HEK293 (cell line): ENCODE measurements at regions not wholly inside any gene's neighbourhood (a gene's known extent, or its start where the extent isn't known, plus 50 kb on each side); places are given as distances from the start of the nearest gene placed in this dataset.

Source experiments
- MEIS1 ChIP-seq: sonication (generic); formaldehyde crosslinking; IDR thresholded peaks from 2 replicates; pipeline ENCODE4 v1.8.1; 2022; ENCODE audit warnings: missing genetic modification reagents, mild to moderate bottlenecking, borderline replicate concordance
- YY1 ChIP-seq: fragments of 450-650 bp; formaldehyde crosslinking; IDR thresholded peaks from 2 replicates; pipeline ENCODE4 v1.5.1; 2018; ENCODE audit warnings: missing biosample characterization, missing genetic modification characterization
- ZBTB1 ChIP-seq: fragments of 450-650 bp; formaldehyde crosslinking; IDR thresholded peaks from 2 replicates; pipeline ENCODE4 v1.5.1; 2016; ENCODE audit warnings: missing biosample characterization, missing genetic modification characterization
- ZNF26 ChIP-seq: fragments of 450-650 bp; formaldehyde crosslinking; IDR thresholded peaks from 2 replicates; pipeline ENCODE4 v1.5.1; 2016; ENCODE audit warnings: missing biosample characterization, missing genetic modification characterization
- ZNF350 ChIP-seq: fragments of 450-650 bp; formaldehyde crosslinking; IDR thresholded peaks from 2 replicates; pipeline ENCODE4 v1.5.0; 2017; ENCODE audit warnings: missing biosample characterization, mild to moderate bottlenecking, missing genetic modification characterization
- ZNF529 ChIP-seq: fragments of 450-650 bp; formaldehyde crosslinking; IDR thresholded peaks from 2 replicates; pipeline ENCODE4 v1.5.1; 2017; ENCODE audit warnings: missing genetic modification characterization, missing biosample characterization; ENCODE audit not compliant: insufficient replicate concordance
- ZNF585B ChIP-seq: fragments of 450-650 bp; formaldehyde crosslinking; IDR thresholded peaks from 2 replicates; pipeline ENCODE4 v1.5.1; 2016; ENCODE audit warnings: missing biosample characterization, missing genetic modification characterization
- ZNF629 ChIP-seq: fragments of 450-650 bp; formaldehyde crosslinking; IDR thresholded peaks from 2 replicates; pipeline ENCODE4 v1.5.1; 2017; ENCODE audit warnings: missing biosample characterization, missing genetic modification characterization
- TF ChIP-seq, protein P1 (sequence below): fragments of 450-650 bp; formaldehyde crosslinking; IDR thresholded peaks from 2 replicates; pipeline ENCODE4 v1.5.1; 2016; ENCODE audit warnings: missing biosample characterization, missing genetic modification characterization
- TF ChIP-seq, protein P2 (sequence below): fragments of 450-650 bp; formaldehyde crosslinking; IDR thresholded peaks from 2 replicates; pipeline ENCODE4 v1.5.1; 2016; ENCODE audit warnings: missing biosample characterization, missing genetic modification characterization

GRCh38 chr20:43857127-43857526 lies 57.5 kb upstream of the TOX2 start:
- no peak for TF ChIP-seq MEIS1 (CRISPR knock-in tag)
- TF ChIP-seq, protein P1, sequence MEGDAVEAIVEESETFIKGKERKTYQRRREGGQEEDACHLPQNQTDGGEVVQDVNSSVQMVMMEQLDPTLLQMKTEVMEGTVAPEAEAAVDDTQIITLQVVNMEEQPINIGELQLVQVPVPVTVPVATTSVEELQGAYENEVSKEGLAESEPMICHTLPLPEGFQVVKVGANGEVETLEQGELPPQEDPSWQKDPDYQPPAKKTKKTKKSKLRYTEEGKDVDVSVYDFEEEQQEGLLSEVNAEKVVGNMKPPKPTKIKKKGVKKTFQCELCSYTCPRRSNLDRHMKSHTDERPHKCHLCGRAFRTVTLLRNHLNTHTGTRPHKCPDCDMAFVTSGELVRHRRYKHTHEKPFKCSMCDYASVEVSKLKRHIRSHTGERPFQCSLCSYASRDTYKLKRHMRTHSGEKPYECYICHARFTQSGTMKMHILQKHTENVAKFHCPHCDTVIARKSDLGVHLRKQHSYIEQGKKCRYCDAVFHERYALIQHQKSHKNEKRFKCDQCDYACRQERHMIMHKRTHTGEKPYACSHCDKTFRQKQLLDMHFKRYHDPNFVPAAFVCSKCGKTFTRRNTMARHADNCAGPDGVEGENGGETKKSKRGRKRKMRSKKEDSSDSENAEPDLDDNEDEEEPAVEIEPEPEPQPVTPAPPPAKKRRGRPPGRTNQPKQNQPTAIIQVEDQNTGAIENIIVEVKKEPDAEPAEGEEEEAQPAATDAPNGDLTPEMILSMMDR (tag by site-specific recombination), result no peak
- no peak for TF ChIP-seq YY1 (tag by site-specific recombination)
- TF ChIP-seq, protein P2, sequence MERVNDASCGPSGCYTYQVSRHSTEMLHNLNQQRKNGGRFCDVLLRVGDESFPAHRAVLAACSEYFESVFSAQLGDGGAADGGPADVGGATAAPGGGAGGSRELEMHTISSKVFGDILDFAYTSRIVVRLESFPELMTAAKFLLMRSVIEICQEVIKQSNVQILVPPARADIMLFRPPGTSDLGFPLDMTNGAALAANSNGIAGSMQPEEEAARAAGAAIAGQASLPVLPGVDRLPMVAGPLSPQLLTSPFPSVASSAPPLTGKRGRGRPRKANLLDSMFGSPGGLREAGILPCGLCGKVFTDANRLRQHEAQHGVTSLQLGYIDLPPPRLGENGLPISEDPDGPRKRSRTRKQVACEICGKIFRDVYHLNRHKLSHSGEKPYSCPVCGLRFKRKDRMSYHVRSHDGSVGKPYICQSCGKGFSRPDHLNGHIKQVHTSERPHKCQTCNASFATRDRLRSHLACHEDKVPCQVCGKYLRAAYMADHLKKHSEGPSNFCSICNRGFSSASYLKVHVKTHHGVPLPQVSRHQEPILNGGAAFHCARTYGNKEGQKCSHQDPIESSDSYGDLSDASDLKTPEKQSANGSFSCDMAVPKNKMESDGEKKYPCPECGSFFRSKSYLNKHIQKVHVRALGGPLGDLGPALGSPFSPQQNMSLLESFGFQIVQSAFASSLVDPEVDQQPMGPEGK (tag by site-specific recombination), result no peak
- TF ChIP-seq ZNF529 (tag by site-specific recombination), result no peak
- no peak for TF ChIP-seq ZNF26
- no peak for TF ChIP-seq ZBTB1 (tag by site-specific recombination)
- TF ChIP-seq ZNF585B (tag by site-specific recombination), result no peak
- no peak for TF ChIP-seq ZNF629 (tag by site-specific recombination)
- no peak for TF ChIP-seq ZNF350 (tag by site-specific recombination)
